ENCODE measurements at regions not wholly inside any gene's neighbourhood (a gene's known extent, or its start where the extent isn't known, plus 50 kb on each side); places are given as distances from the start of the nearest gene placed in this dataset.

GRCh38 chr3:43915546-43915945 is 224.8 kb downstream of the ABHD5 start:
- TF ChIP-seq, protein P1, sequence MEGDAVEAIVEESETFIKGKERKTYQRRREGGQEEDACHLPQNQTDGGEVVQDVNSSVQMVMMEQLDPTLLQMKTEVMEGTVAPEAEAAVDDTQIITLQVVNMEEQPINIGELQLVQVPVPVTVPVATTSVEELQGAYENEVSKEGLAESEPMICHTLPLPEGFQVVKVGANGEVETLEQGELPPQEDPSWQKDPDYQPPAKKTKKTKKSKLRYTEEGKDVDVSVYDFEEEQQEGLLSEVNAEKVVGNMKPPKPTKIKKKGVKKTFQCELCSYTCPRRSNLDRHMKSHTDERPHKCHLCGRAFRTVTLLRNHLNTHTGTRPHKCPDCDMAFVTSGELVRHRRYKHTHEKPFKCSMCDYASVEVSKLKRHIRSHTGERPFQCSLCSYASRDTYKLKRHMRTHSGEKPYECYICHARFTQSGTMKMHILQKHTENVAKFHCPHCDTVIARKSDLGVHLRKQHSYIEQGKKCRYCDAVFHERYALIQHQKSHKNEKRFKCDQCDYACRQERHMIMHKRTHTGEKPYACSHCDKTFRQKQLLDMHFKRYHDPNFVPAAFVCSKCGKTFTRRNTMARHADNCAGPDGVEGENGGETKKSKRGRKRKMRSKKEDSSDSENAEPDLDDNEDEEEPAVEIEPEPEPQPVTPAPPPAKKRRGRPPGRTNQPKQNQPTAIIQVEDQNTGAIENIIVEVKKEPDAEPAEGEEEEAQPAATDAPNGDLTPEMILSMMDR (conservative IDR thresholded peaks at IDR 0.05; ENCODE audit: low read length): no peak
- no peak for DNase-seq (ENCODE audit: low read depth)
- no peak overlapping the region for H3K4me3 ChIP-seq (ENCODE audit: low read length)

DNA sequence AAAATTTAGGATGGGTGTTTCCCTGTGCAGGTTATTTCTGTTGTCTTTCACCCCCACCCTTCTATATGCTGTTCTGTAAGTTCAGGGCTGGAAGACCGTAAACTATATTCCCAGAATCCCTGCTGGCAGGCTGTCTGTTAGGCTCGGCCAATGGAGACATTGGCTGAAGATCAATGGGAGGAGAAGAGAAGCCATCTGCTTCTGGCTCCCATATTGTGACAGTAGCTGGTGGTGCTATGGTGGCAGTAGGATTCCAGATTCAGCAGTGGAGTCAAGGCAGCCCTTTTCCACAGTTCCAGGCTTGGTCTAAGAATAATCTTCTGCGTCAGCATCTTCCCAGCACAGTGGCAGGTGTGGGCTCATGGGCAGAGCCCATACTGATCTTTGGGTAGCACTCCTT is 226.6 kb downstream of the ABHD5 start:
- no peak for DNase-seq (ENCODE audit: low read depth)
- H3K4me3 ChIP-seq (ENCODE audit: low read length): no peak overlapping the region
- TF ChIP-seq, protein P1 (conservative IDR thresholded peaks at IDR 0.05; ENCODE audit: low read length): no peak

- peak; percentile 22 for DNase-seq (ENCODE audit: low read depth)
- TF ChIP-seq, protein P1 (conservative IDR thresholded peaks at IDR 0.05; ENCODE audit: low read length): no peak
- H3K4me3 ChIP-seq (ENCODE audit: low read length): no peak overlapping the region
Measured at GRCh38 chr3:43919029-43919428, 228.3 kb downstream of the ABHD5 start.

- H3K4me3 ChIP-seq (ENCODE audit: low read length): no peak overlapping the region
- TF ChIP-seq, protein P1 (conservative IDR thresholded peaks at IDR 0.05; ENCODE audit: low read length): no peak
- DNase-seq (ENCODE audit: low read depth): no peak
Measured at GRCh38 chr3:43921056-43921648, 230.4 kb downstream of the ABHD5 start.

- no peak for DNase-seq (ENCODE audit: low read depth)
- TF ChIP-seq, protein P1 (conservative IDR thresholded peaks at IDR 0.05; ENCODE audit: low read length): no peak
- no peak overlapping the region for H3K4me3 ChIP-seq (ENCODE audit: low read length)
Measured at GRCh38 chr3:43922374-43922773, 231.6 kb downstream of the ABHD5 start.

GRCh38 chr3:43923104-43923882 is 232.6 kb downstream of the ABHD5 start:
- H3K4me3 ChIP-seq (ENCODE audit: low read length): no peak overlapping the region
- DNase-seq (ENCODE audit: low read depth): no peak
- TF ChIP-seq, protein P1 (conservative IDR thresholded peaks at IDR 0.05; ENCODE audit: low read length): no peak

GRCh38 chr3:43926055-43926454 is 235.3 kb downstream of the ABHD5 start:
- no peak overlapping the region for H3K4me3 ChIP-seq (ENCODE audit: low read length)
- no peak for DNase-seq (ENCODE audit: low read depth)
- TF ChIP-seq, protein P1 (conservative IDR thresholded peaks at IDR 0.05; ENCODE audit: low read length): no peak; the same call in 1 of the 2 replicates

All from AG10803 (cell line).